A673 (cell line): ENCODE measurements at regions not wholly inside any gene's neighbourhood (a gene's known extent, or its start where the extent isn't known, plus 50 kb on each side); places are given as distances from the start of the nearest gene placed in this dataset.
A peak's percentile ranks its signal among the peaks of the same experiment; 100 is the strongest.

Source experiments
- BruUV-seq: library from RNA; stranded (reverse); fragments of 400-500 nt; replicated peaks from 2 replicates; lab custom pipeline; 2021; lab: Mats Ljungman, UMichigan
- CTCF ChIA-PET: fragments of 300-600 bp; sonication (Branson Sonifier 250); formaldehyde crosslinking; loops from one replicate; lab custom pipeline; 2022; ENCODE audit warnings: antibody characterized with exemption; lab: Charles Lee
- POLR2A ChIA-PET: fragments of 300-600 bp; sonication (Branson Sonifier 250); formaldehyde crosslinking; loops from one replicate; lab custom pipeline; 2022; ENCODE audit warnings: antibody characterized with exemption; ENCODE audit not compliant: low non-redundant PET; lab: Charles Lee
- DNase-seq: peaks from one replicate; pipeline ENCODE4 v3.0.0-alpha.2; 2015; ENCODE audit warnings: low spot score
- H3K27ac ChIP-seq: fragments of 200-600 bp; sonication (generic); 2 replicates; pipeline ENCODE4 v1.5.1; 2016; ENCODE audit warnings: mixed run types, low read depth, mild to moderate bottlenecking, mixed read lengths, antibody characterized with exemption, low read length; ENCODE audit not compliant: poor library complexity, severe bottlenecking
- H3K27me3 ChIP-seq: fragments of 200-600 bp; sonication (generic); replicated peaks from 2 replicates; pipeline ENCODE4 v1.6.1; 2017; ENCODE audit warnings: mixed run types, low read depth, mild to moderate bottlenecking, mixed read lengths, antibody characterized with exemption, low read length; ENCODE audit not compliant: insufficient read depth, poor library complexity
- H3K36me3 ChIP-seq: fragments of 200-600 bp; sonication (generic); 2 replicates; pipeline ENCODE4 v1.6.1; 2016; ENCODE audit warnings: mixed run types, mild to moderate bottlenecking, mixed read lengths, antibody characterized with exemption, low read length; ENCODE audit not compliant: insufficient read depth, poor library complexity, severe bottlenecking
- H3K4me1 ChIP-seq: fragments of 200-600 bp; sonication (generic); 2 replicates; pipeline ENCODE4 v1.6.1; 2017; ENCODE audit warnings: mixed run types, mild to moderate bottlenecking, mixed read lengths, antibody characterized with exemption, low read length; ENCODE audit not compliant: insufficient read depth, poor library complexity, severe bottlenecking
- H3K4me3 ChIP-seq: fragments of 200-600 bp; sonication (generic); 2 replicates; pipeline ENCODE4 v1.5.1; 2016; ENCODE audit warnings: low read depth, mixed run types, mild to moderate bottlenecking, mixed read lengths, low read length; ENCODE audit not compliant: poor library complexity, severe bottlenecking
- H3K9me3 ChIP-seq: fragments of 200-600 bp; sonication (generic); 2 replicates; pipeline ENCODE4 v1.6.1; 2016; ENCODE audit warnings: mixed run types, low read depth, mild to moderate bottlenecking, mixed read lengths, antibody characterized with exemption, low read length; ENCODE audit not compliant: poor library complexity, severe bottlenecking
- CTCF ChIP-seq: fragments of 300-800, 200-600 bp; sonication (generic); conservative IDR thresholded peaks from 2 replicates; pipeline ENCODE4 v1.5.1; 2017; ENCODE audit warnings: low read depth, mild to moderate bottlenecking, antibody characterized with exemption, low read length, moderate library complexity, mixed read lengths
- EZH2 ChIP-seq: fragments of 200-600 bp; sonication (generic); IDR thresholded peaks from 2 replicates; pipeline ENCODE4 v1.6.1; 2017; ENCODE audit warnings: borderline replicate concordance, low read depth, mild to moderate bottlenecking, mixed read lengths, antibody characterized with exemption, low read length; ENCODE audit not compliant: poor library complexity, severe bottlenecking
- intact Hi-C: fragments of 100-400 bp; cut with micrococcal nuclease; formaldehyde crosslinking; loops from one replicate; pipeline ENCODE4 v1.10.0; 2022; ENCODE audit not compliant: unreplicated experiment

- POLR2A ChIA-PET = no interaction called here
- no TSS peak for BruUV-seq
- Histone ChIP-seq H3K4me1 (no peaks in the 10 kb centered on the region), H3K36me3 (no peaks in the 10 kb centered on the region), H3K4me3 (no peak overlapping the region), H3K9me3 (no peaks in the 10 kb centered on the region), H3K27me3 (peaks cover 4% of the 10 kb centered on the region), H3K27ac (no peak overlapping the region)
- intact Hi-C loops = no loop called here
- TF ChIP-seq EZH2 (no peak), CTCF (no peak)
- CTCF ChIA-PET = no interaction called here
- peak; percentile 1 for DNase-seq
These were observed 816.2 kb downstream of the BCL11A start for GRCh38 chr2:59737299-59737698.

GRCh38 chr2:59734743-59735142 is 818.7 kb downstream of the BCL11A start:
- intact Hi-C loops = no loop called here
- DNase-seq = no peak
- H3K27ac ChIP-seq = no peak overlapping the region
- H3K36me3 ChIP-seq = no peaks in the 10 kb centered on the region
- POLR2A ChIA-PET = no interaction called here
- TF ChIP-seq CTCF (no peak), EZH2 (no peak)
- H3K4me1 ChIP-seq = no peaks in the 10 kb centered on the region
- CTCF ChIA-PET = no interaction called here
- BruUV-seq = no TSS peak
- no peaks in the 10 kb centered on the region for H3K27me3 ChIP-seq
- H3K4me3 ChIP-seq = no peak overlapping the region
- no peaks in the 10 kb centered on the region for H3K9me3 ChIP-seq

GRCh38 chr2:59733970-59734369 is 819.5 kb downstream of the BCL11A start:
- H3K27ac ChIP-seq = no peak overlapping the region
- H3K4me1 ChIP-seq = no peaks in the 10 kb centered on the region
- H3K27me3 ChIP-seq = no peaks in the 10 kb centered on the region
- DNase-seq = no peak
- H3K9me3 ChIP-seq = no peaks in the 10 kb centered on the region
- BruUV-seq = no TSS peak
- POLR2A ChIA-PET = no interaction called here
- H3K36me3 ChIP-seq = no peaks in the 10 kb centered on the region
- H3K4me3 ChIP-seq = no peak overlapping the region
- TF ChIP-seq EZH2 (no peak), CTCF (no peak)
- CTCF ChIA-PET = no interaction called here
- intact Hi-C loops = no loop called here
